ENCODE measurements at regions not wholly inside any gene's neighbourhood (a gene's known extent, or its start where the extent isn't known, plus 50 kb on each side); places are given as distances from the start of the nearest gene placed in this dataset.

DNA sequence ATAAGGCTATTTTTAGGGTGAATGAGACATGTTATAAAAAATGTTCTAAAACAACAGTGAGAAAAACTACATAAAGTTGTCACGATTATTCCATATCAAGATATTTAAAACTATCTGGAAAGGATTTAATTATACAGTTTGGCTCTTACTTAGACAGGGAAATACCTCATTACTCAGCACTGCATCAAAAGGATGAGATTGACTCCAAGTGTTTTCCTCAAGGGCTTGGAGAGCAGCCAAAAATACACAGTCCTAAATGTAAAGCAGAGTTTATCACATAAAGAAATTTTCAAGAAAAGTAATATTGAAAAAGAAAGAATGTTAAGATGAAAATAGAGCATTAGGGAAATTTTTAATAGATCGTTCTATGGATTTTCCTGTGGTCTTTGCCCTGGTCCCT lies 285.5 kb upstream of the NETO1 start:
- TF ChIP-seq ZNF622 (IDR thresholded peaks at IDR 0.05) (no peak), HDAC6 (IDR thresholded peaks at IDR 0.05; ENCODE audit: unreplicated experiment) (no peak), EP300 (IDR thresholded peaks at IDR 0.05; ENCODE audit: borderline replicate concordance in 1 of 2, control insufficient read depth in 1 of 2, low read depth in 2 of 2, low read length in 2 of 2) (no peak)
